ENCODE measurements at regions not wholly inside any gene's neighbourhood (a gene's known extent, or its start where the extent isn't known, plus 50 kb on each side); places are given as distances from the start of the nearest gene placed in this dataset.
"Not testable (repeated sequence)": the region's sequence is repeated elsewhere in the genome, so short reads cannot be mapped to it uniquely, and the experiment has no call there.

DNA sequence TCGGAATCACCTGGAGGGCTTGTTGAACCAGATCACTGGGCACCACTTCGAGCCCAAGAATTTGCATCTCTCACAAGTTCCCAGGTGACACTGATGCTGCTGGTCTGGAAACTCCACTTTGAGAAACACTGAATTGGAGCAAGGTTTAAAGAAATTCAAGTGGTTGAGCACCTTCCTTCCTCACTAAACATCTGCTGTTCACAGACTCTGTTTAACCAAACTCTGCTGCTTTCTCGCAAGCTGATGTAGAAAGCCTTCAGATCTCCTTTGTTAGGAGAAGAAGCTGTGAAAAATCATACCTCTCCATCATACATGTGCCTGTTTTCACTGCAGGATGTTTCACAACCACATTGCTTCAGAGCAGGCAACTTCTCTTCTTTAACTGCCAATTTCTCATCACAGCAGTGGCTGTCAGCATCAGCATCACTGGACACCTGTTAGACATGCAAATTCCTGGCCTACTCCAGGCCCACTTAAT is 87.5 kb upstream of the TOP1 start:
- DNase-seq: no peak

DNA sequence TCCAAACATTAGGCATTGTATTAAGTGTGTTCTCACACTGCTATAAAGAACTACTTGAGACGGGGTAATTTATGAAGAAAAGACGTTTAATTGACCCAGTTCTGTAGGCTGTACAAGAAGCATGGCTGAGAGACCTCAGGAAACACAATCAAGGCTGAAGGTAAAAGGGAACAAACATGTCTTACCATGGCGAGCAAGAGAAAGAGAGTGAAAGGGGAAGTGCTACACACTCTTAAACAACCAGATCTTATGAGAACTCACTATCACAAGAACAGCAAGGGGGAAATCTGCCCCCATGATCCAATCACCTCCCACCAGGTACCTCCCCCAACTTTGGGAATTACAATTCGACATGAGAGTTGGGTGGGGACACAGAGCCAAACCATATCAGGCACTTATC is 86.6 kb upstream of the TOP1 start:
- no peak for DNase-seq

DNA sequence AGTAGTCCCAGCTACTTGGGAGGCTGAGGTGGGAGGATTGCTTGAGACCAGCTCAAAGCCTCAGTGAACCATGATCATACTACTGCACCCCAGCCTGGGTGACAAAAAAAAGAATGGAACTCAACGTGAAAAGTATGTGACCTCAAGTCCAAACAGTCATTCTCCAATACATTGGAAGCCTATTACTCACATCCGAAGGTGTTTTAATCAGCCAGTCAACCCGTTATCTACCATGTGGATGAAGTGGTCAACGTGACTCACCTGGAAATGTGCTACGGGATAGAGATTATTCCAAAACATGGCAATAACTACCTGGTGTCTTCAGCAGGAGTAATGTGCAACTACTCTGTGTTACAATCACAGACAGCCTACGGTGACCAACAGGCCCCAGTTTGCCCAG is 85.8 kb upstream of the TOP1 start:
- DNase-seq: no peak

DNA sequence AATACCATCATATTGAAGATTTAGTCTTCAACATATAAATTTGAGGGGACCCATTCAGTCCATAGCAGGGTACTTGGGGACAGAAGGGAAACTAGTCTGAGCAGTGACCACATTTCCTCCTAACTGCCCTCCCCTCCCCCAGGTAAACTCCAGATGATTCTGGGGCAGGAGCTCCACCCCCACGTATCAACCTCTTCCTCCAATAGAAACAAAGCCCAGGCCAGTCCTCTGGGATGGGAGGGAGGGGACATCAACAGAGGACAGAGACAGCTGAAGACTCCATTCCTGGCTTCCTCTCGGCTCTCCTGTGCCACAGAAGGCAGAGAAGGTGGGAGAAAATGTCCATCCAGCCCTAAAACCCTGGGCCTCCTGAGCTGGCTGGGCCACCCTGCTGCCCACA is 85.0 kb upstream of the TOP1 start:
- DNase-seq: no peak

DNA sequence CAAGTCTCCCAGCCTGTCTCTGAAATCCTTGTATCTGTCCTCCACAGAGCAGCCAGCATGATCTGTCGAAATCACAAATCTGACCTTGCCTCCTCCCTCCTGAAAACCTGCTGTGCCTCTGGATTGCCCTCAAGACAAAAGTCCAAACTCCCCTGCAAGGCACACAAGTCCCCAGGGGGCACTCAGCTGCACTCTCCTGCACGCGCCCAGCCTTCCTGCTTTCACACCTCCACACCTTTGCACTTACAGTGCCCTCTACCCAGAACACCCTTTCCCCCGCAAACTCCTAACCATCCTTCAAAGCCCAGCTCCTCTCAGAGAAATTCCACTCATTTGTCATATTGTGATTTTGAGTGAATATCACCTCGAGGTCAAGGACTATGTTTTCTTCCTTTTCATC is 83.4 kb upstream of the TOP1 start:
- DNase-seq: no peak

DNA sequence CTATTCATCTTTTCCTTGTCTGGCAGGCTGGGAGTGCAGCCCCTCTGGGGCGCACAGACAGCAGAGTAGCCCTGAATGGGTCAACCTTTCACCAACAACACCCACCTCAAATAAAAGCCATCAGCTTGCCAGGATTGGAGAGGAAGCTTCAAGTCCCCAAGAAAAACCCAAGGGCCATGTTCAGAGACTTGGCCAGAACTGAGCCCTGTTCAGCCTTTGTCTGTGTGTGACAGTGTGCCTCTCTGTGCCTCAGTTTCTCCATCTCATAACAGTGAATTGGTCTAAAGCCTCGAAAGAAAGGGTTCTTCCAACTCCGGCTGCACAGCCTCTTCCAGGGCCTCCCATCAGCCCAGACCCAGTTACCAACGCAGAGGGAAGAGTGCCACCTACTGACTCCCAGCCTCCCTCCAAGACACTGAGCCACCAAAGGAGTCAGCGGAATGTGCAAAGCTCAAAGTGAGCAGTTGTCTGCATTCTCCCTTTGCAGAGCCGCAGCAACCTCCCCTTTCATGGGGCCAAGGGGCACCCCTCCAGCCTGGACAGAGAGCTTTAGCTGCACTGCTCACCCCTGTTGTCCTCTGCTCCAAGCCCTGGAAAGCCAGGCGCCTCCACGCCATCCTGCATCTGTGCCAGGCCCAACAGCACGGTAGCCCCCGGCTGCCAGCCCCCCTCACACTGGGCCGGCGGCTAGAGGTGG is 82.7 kb upstream of the TOP1 start:
- DNase-seq: no peak

DNA sequence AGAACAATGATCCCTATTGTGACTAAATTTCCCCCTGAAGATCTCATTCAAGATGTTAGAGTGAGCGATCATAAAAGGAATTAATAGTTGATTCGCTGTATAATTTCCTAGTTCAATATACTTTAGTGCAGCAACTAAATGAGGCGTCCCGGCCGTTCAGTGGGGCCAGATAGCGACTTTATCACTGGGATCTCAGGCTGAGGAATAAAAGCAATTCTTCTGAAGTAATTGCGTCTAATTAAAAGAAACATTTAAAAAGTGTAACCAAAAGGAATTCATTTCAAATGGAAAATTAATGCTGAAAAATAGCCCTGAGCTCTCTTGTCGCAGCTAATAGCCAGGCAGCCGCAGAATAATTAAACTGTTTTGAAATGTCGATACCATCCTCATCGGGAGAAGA is 82.2 kb upstream of the TOP1 start:
- DNase-seq: no peak

DNA sequence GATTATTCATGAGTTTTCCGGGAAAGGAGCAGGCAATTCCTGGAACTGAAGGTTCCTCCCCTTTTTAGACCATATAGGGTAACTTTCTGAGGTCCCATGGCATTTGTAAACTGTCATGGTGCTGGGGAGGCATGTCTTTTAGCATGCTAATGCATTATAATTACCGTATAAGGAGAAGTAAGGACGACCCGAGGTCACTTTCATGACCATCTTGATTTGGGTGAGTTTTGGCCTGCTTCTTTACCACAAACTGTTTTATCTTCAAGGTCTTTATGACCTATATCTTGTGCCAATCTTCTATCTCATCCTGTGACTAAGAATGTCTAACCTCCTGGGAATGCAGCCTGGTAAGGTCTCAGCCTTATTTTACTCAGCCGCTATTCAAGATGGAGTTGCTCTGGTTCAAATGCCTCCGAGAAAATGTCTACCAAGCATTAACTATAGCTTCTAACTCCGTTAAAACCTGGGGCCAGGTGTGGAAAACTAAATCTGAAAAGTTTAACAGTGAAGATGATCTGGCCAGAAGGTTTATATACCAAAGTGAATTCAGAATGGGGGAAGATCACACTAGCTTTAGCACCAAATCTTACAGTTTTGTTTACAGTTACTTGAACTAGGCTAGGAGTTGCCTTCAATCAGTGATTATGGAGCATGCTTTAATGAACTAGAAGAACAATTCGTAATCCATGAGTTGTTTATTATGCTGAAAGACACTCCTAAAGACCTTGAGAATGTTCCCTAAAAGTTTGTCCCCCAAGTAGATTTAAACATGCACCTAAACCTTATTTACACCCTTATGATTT is 80.0 kb upstream of the TOP1 start:
- DNase-seq: no peak

DNA sequence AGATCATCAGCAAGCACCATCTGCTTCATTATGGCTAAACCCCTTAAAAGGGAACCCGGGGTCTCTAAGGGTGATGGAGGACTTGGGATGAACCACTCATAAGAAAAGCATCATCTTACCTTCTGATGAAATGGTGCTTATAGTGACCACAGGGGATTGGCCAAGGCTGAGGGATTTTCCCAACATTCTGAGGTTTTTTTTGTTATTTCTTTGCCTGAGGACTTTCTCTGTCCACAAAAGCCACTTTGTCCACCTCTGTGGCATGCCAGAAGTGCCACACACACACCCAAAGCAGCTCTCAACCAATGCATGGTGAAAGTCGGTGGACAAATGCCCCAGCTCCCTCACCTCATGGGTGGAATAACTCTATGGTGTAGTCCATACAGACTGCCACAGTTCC is 79.3 kb upstream of the TOP1 start:
- no peak for DNase-seq

DNA sequence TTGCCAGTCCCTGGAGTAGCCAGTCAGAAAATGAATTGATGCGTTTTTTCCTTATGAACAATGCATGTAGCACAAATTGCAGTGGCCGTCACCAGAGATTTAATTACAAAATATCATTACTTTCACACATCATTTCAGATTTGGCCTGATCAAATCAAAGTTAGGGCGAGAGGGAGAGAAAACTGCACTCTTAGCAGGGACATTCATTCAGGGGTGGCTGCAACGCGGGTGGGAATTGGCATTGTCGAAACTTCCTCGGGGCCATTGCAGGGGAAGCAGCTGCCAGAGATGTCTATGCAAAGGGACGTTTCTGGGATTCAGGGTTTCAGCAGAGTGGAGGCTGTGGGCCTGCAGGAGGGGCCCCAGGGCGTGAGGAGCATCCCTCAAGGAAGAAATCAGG is 76.5 kb upstream of the TOP1 start:
- no peak for DNase-seq

DNA sequence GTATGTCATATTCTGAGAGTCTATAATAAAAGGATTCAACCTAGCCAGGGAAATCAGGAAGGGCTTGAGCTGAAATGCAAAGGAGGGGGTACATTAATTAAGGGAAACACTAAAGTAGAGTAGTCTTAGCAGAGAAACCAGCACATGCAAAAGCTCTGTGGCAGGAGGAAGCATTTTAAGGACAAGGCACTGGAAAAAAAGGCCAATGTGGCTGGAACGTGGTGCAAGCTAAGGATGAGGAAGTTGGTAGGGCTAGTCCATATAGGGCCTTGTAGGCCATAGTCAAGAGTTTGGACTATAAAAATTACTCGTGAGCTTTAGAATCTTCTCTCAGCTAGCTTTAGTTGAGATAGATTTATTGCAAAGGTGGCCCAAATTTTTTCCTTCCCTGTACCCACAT is 75.2 kb upstream of the TOP1 start:
- DNase-seq: no peak

DNA sequence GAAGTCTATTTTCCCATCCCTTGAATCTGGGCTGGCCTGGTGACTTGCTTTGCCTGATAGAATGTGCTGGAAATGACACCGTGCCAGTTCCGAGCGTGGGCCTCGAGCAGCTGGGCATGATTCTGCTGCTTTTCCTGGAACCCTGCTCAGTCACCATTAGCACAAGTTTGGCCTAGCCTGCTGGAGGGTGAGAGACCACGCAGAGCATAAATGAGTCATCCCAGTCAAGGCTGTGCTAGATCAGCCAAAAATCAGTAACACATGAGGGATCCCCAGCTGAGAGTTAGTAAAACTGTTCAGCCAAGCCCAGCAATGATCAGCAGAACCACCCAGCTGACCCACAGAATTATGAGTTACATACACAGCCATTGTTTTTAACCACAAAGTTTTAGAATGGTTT is 74.8 kb upstream of the TOP1 start:
- DNase-seq: no peak

DNA sequence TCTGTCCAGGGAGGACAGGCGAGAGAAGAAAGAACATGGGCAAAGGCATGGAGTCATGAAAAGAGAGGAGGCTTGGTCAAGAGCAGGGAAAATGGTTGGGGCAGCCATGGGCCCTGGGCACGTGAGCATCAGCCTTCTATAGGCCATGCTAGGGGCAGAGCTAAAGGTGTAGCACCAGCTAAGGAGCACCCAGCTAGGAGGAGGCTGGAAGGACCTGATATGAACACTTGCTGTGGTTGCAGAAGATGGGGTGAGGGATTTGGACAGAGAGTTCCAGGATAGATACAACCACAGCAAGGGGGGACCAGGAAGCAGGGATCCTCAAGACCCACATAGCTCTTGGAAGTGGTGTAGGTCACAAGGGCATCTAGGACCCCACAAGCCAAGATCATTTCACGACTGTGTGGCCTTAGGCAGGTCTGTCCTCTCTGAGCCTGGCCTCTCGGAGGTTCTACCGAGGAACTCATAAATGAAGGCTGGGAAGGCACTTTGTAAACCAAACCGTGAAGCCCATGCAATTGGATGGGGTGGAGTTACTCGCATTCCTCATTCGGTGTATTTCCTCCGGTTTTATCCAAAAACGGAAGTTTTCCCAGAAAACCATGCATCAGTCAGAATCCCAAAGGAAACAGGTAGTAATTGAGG is 74.0 kb upstream of the TOP1 start:
- no peak for DNase-seq

DNA sequence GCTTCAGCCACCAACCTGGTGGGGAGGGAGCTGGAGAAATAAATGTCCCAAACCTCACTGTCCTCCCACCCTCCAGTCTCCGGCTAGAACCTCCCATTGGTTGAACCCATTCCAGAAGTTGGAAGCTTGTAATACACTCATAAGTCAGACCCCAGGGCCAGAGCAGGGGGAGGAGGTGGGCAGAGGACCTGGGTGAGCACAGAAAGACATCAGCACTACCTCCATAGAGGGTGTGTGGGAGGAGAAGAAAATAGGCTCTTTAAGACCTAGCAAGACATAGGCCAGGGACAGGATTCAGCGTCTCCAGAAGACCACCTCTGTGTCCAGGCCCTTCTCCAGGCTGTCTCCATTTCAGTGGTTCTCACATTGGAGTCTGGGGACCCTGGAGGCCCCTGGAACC is 73.3 kb upstream of the TOP1 start:
- no peak for DNase-seq

DNA sequence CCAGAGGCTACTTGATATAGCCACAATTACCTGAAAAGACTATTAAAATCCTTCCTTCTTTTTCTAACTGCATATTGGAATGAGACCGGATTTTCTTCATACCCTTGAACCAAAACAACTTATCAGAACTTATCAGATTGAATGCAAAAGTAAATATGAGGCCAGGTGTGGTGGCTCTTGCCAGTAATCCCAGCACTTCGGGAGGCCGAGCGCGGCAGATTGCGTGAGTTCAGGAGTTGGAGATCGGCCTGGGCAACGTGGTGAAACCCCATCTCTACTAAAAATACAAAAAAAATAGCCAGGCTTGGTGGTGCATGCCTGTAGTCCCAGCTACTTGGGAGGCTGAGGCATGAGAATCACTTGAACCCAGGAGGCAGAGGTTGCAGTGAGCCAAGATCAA is 72.8 kb upstream of the TOP1 start:
- DNase-seq: not testable (repeated sequence)

DNA sequence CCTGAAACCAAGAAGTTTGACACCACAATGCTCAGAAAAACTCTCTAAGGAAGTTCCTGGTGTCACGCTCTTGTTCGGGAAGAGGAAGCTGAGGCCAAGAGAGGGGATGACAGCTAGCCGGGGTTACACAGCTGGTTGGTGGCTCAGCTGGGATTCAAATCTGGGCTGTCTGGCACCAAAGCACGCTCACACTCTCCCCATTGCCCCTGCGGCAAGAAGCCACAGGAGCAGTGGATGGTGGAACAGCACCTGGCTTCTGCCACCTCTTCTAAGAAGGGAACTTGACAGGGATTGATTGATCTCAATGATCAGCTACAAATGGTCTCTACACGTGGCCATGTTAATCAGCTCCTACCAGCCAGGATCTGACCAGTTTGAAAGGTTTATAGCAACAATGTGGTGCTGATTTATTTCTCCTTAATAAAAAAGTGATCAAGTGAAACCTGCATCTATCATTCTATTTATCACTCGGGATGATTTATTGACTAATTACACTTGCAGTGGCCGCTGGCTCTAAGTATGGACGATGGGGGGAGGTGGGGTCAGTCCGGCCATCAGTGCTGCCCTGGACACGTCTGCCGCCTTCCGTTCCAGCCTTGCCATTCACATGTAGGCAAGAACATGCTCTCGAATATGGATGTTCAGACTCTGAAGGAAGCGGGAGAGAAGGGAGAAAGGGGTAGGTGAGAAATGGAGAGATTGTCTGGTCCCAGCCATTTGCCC is 71.9 kb upstream of the TOP1 start:
- DNase-seq: no peak

DNA sequence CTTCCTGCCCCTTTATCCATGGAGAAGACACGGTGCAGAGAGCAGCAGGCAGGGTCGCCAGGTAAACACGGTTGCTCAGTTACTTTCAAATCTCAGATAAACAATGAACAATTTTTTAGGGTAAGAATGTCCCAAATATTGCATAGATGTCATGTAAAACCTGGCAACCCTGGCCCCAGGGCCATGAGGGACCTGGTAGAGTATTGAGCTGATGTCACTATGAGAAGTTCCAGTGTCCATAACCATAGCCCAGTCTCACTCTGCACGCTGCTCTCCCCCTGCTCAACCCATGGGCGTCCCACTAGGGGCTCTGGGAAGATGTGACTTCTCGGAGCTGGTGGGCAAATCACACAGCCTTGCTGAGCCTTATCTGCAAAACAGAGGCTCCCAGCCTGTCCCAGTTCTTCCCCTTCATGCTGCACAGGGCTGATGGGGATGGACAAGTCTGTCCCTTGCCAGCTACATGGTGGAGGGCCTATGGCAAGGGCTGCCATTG is 71.3 kb upstream of the TOP1 start:
- no peak for DNase-seq

DNA sequence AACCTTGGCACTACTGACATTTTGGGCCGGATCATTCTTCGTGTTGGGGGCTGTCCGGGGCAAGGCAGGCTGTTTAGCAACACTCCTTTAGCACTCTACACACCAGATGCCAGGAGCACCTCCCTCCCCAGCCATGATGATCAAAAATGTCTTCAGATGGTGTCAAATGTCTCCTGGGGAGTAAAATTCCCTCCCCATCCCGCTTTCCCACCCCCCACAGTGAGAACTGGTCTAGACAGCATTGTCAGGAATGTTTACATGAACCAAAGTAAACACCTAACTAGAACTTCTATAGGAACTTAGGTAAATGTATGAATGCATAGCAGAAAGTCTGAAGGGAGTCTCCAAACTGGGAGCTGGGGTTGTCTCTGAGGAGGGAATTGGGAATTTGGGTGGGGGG is 70.0 kb upstream of the TOP1 start:
- no peak for DNase-seq

DNA sequence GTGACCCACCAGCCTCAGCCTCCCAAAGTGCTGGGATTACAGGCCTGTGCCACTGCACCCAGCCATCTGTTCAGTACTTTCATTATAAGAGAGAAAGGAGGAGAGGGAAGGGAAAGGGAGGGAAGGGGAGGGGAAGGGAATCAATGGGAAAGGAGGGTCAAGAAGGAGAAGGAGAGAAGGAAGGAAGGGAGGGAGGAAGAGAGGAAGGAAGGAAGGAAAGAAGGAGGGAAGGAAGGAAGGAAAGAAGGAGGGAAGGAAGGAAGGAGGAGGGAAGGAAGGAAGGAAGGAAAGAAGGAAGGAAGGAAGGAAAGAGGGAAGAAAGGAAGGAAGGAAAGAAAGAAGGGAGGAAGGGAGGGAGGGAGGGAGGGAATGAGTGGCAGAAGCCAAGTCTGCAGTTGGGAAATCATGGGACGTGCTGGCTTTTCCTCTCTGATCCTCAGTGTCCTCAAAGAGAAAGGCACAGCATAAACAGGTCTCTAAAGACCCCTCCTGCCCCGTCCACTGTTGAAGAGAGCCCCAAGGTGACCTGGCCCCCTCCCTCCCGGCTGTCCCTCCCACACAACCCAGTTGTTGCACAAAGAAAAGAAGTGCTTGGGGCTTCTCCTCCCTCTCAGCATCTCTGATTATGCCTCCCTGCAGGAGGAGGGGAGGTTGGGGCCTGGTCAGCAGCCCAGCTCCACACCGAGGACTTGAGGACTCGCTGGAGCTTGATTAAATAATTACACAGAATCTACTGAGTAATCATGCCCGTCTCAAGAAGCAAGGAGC is 69.1 kb upstream of the TOP1 start:
- DNase-seq: no peak

DNA sequence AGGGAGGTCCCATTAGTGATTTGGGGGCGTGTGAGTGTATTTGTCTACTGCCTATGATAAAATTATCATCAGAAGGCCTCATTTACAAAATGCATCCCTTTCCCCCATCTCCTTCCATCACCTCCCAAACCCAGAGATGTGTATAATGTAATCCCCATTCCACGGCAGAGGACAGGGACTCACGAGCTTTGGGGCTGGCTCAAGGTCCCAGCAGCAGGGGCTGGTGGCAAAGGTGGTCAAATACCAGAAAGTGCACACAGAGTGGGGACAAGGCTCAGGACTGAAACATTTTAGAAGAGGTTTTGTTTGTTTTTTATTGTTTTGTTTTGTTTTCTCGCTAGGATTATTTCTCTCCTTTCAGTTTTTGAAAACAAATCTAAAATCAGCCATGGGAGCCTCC is 68.5 kb upstream of the TOP1 start:
- DNase-seq: no peak

DNA sequence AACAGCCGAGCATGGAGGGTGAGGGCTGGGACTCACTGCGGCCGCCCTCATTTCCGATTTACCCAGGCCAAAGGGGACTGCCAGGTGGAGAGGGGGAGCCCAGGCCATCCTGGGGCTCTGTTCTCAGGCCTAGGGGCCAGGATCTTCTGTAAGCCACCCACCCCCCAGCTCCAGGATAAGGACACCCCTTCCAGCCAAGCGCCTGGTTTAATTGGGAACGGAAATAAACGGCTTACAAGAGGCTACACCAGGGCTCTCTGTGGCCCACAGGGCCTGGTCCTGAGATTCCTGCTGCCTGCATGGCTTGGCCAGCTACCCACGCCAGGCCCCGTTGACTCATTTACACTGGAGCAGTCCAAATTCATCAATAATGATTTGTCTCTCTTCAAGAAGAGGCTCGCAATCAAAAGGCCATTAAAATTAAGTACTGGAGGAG is 68.1 kb upstream of the TOP1 start:
- DNase-seq: no peak

DNA sequence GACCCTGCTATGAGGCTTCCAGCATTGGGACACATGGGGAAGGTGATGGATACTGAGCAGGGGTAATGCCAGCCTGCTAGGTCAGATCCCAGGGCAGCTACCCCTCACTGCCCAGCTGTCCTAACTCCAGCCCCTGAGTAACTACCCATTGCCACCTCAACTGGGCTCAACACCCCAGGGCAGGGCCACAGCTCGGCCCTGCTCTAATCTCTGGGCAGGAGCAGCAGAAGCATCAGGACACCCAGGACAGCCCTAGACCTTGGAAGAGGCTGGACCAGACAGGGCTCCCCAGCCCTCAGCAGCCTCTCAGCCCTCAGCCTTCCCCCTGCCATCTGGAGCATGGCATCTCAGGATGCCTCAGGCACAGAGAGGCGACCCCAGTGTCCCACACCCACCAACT is 67.4 kb upstream of the TOP1 start:
- no peak for DNase-seq

Measured in NK-92 treated with Interleukin-12 subunit alpha and Interleukin-12 subunit beta, amount 100 ng/mL, for 24 hours (cell line).